Suppressor macrophage treated with lipopolysaccharide for 4 hours (primary cell): ENCODE measurements at regions not wholly inside any gene's neighbourhood (a gene's known extent, or its start where the extent isn't known, plus 50 kb on each side); places are given as distances from the start of the nearest gene placed in this dataset.

ENCODE experiments used
- DNase-seq: peaks from one replicate; pipeline ENCODE4 v3.0.0-alpha.2; 2020

DNA sequence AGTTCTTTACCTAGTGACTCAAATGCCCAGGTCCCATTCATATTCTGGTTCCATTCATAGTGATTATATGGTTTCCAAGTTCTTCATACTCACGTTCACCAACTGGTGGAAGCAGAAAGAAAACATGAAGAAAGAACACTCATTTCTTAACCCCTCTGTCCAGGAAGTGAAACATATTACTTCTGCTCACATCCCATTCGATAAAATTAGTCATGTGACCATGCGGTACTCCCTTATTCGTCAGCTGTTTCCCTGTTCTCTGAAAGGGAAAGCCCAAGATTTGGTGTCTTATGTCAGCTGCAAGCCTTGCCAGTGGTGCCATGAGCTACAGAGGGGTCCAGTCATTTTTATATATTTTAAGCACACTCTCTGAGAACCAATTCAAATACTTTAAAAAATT, 387.0 kb upstream of the DMAC1 start:
- DNase-seq, result peak; percentile 3

- DNase-seq, result no peak
Observed at GRCh38 chr9:8183618-8184017, 384.0 kb upstream of the DMAC1 start.

DNA sequence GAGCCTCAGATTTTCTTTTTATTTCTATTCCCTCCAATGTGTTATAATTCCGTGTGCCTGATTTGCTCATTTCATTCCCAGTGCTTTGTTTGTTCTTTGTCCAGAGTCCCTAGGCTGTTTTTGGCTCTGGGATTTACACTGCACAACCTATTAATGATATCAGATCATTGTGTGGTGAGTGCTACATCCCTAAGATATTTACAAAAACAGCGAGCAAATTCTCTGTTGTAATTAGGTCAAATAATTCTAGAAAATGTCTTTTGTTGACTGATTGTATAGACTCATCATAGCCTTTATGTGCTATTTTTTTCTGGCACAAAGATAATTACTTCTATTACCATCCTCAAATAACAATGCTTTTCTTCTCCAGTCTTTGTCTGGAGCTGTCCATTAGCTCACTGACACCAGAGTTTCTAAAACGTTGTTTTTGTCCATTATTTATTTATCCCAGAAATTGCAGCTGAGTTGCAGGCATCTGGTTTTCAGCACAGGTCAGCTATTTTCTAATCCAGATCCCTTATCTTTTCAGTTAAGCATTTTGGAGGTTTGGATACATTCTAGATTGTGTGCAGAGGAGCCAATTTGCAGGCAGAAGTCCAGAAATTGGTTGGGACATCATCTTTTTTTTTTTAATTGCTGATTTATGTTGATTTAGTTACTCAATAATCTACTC, 379.9 kb upstream of the DMAC1 start:
- DNase-seq, result no peak

GRCh38 chr9:8172000-8172399, 372.4 kb upstream of the DMAC1 start:
- DNase-seq, result no peak

- no peak for DNase-seq
Observed at GRCh38 chr9:8168916-8169438, 369.4 kb upstream of the DMAC1 start.

- no peak for DNase-seq
Observed at GRCh38 chr9:8160787-8161186, 361.2 kb upstream of the DMAC1 start.

DNA sequence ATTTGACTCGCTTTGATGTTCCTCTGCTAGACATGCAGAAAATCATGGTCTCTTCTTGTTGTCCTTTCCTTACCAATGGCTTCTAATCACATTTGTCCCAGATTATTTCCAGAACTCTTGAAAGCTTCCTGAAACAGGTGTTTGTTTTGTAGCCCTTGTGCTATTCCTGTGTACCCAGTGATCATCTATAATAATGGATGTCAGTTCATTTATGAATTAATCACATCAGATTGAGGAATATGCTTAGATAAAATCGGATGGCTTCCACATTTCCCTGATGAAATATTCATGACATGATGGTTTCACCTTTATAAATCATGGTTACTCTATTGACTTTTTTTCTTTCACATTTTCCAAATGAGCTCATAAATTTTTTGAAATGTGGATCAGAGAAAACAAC, 359.0 kb upstream of the DMAC1 start:
- DNase-seq, result no peak

DNA sequence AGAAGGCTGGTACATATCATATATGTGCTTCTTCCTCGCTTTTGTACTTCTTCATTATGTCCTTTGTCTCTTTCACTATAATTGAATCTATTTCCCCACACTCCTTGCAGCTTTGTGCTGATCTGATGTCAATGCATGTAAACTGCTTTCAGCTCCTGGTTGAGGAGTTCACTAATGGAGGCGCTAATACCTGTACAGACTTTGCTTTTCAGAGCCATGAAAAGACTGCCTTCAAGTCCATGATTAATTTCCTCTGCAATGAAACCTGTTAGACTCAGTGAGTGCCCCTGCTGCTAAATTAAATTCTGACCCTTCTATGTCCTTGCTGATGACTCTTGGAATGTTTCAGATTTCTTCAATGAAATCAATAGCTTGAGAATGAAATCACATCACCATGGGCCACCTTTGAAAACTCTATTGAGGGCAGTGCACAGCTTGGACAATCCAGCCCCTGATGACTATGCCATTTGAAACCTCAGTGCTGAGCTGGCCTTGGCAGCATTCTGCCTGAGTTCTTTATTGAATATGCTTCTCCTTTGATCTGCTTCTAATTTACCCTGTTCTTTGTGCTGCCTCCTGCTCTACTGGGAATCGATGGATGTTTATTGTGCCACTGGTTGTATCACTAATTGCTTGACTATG, 358.2 kb upstream of the DMAC1 start:
- no peak for DNase-seq

DNA sequence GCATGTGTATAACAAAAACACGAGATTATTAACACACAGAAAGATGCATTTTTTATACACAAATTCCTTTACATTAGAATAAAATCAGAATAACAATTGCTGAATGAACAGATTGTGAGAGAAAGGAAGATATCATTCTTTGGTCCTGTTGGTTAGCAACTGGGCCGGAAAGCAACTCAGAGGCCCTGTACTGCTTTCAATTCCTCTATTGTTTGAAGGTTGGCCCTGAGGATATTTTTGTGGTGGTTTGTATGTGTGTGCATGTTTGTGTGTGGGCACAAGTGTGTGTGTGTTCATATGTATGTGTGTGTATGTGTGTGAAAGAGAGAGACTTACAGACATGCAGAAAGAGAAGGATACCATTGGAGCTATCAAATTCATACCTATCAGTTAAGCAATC, 356.8 kb upstream of the DMAC1 start:
- DNase-seq, result no peak

- DNase-seq, result no peak
Observed at GRCh38 chr9:8155706-8156105, 356.1 kb upstream of the DMAC1 start.

- DNase-seq, result no peak
Observed at GRCh38 chr9:8143677-8144076, 344.1 kb upstream of the DMAC1 start.

DNA sequence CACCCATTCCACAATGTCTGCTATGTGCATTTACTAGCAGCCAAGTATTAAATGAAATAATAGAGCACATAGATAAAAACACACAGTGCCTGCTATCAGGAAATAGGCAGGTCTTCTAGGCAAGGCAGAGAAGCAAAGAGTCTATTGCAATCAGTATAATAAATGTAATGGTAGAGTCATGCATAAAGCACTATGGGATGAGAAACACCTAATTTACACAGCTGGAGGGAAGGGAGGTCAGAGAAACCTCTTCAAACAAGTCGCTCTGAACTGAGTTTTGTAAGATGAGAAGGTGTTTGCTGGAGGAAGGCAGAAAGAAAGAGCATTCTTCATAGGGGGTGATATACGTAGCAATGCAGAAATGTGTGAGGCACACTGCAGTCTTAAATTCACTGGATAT, 341.0 kb upstream of the DMAC1 start:
- DNase-seq, result no peak

DNA sequence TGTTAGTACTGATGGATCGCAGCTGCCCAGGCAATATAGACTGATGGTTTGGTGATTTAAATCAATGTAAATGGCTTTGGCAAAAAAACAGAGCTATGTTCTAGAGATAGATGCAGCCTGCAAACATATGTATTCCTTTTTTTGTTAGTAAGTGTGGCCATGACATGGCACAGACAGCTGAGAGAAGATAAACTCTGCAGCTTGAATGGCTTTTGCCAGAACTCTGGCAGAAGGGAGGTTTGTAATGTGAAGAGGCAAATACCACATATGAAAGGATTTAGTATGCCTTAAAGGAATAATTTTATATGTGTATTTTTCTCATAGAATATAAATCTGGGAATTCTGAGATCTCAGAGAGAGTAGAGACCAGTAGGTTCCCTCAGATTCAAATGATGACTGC, 340.2 kb upstream of the DMAC1 start:
- DNase-seq, result no peak

GRCh38 chr9:8136477-8136876, 336.9 kb upstream of the DMAC1 start:
- no peak for DNase-seq

DNA sequence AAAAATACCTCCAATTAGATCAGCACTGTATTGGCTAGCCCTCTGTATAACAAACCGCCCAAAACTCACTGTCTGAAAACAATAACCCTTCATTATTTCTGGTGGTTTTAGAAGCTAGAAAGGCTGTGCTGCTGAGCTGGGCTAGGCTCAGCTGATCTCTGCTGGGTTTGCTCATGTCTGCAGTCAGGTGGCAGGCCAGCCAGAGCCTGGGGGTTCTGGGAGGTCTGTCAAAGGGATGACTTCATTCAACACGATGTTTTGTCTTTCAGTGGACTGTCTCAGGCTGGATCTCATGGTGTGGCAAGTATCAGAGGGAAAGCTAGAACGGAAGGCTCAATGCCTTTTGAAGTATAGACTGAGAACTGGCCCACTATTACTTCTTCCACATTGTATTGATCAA, 335.1 kb upstream of the DMAC1 start:
- DNase-seq, result no peak

DNA sequence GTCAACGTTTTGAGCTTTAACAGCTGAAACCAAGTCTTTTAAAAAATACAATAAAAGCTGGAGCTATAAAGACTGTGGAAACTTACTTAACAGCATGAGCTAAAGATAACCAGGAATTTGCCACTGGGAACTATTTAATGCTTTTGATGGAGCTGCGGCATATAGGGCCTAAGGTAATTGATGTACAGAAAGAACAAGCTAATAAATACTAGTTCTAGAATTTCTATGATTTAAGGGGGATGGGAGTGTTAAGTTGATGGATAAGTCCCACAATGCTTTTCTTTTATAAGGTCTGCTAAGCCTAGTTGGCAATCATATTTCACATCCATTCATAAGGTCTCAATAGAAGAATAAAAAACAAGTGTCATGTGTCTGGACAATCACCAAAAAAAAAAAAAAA, 334.0 kb upstream of the DMAC1 start:
- DNase-seq, result no peak

- no peak for DNase-seq
Observed at GRCh38 chr9:8115570-8115969, 316.0 kb upstream of the DMAC1 start.

- DNase-seq, result no peak
Observed at GRCh38 chr9:8114826-8115225, 315.2 kb upstream of the DMAC1 start.

GRCh38 chr9:8106362-8106761, 306.8 kb upstream of the DMAC1 start:
- DNase-seq, result no peak

DNA sequence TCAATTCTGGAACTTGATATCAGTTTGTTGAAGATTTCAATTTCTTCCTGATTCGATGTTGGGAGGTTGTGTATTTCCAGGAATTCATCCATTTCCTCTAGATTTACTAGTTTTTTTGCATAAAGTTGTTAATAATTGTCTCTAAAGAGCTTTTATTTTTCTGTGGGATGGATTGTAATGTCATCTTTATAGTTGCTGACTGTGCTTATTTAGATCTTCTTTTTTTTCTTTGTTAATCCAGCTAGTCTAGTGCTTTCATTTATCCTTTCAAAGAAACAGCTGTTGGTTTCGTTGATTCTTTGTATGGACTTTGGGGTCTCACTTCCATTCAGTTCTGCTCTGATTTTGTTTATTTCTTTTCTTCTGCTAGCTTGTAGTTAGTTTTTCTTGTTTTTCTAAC, 302.0 kb upstream of the DMAC1 start:
- DNase-seq, result no peak

DNA sequence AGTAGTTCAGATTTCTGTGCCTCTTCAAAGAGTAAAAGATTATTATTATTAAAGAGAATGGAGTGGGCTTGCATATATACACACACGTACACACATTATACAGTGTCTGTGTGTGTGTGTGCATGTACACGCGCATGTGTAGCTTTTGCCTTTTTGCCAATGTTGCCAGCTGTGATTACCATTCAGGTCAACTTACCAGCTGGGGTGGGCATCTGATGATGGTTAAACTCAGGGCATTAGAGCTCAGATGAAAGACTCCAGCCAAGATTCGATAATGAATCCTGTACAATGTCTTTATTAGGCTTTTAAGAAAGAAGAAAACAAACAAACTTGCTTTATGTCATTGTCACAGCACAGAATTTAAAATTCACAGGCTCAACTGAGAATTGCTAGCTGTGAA, 296.5 kb upstream of the DMAC1 start:
- no peak for DNase-seq

GRCh38 chr9:8095672-8096086, 296.1 kb upstream of the DMAC1 start:
- no peak for DNase-seq

GRCh38 chr9:8088477-8088876, 288.9 kb upstream of the DMAC1 start:
- DNase-seq, result no peak

DNA sequence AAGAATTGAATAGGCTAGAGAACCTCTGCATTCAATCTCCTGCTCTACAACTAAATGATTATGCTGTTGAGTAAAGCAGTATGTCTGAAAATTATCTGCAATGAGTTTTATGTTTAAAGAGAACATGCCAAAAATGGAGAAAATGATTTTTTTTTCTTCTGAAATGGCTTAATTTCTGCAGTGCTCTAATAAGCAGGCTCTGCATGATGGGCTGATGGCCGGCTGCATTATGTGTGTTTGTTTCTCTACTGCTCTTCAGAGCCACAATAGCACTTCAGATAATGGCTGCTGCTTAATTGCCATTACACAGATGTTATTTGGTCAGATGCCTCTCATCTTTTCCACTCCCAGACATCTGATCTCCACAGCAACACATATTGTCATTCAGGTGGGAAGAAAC, 286.4 kb upstream of the DMAC1 start:
- DNase-seq, result no peak

GRCh38 chr9:8078641-8079140, 279.1 kb upstream of the DMAC1 start:
- DNase-seq, result peak; percentile 1
